ENCODE measurements at regions not wholly inside any gene's neighbourhood (a gene's known extent, or its start where the extent isn't known, plus 50 kb on each side); places are given as distances from the start of the nearest gene placed in this dataset.

DNA sequence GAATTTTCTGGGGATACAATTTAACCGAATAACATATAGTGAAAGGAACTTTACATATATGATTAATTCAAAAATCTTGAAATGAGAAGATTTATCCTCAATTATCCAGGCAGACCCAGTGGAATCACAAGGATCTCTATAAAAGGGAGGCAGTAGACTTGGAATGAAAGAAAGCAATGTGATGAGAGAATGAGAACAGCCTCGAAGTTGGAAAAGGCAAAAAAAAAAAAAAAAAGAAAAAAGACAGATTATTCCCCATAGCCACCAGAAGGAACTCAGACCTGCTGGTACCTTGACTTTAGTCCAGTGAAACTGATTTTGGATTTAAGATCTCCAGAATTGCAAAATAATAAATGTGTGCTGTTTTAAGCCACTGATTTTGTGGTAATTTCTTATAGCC lies 416.3 kb upstream of the OR4E1 start:
- TF ChIP-seq, protein P1, sequence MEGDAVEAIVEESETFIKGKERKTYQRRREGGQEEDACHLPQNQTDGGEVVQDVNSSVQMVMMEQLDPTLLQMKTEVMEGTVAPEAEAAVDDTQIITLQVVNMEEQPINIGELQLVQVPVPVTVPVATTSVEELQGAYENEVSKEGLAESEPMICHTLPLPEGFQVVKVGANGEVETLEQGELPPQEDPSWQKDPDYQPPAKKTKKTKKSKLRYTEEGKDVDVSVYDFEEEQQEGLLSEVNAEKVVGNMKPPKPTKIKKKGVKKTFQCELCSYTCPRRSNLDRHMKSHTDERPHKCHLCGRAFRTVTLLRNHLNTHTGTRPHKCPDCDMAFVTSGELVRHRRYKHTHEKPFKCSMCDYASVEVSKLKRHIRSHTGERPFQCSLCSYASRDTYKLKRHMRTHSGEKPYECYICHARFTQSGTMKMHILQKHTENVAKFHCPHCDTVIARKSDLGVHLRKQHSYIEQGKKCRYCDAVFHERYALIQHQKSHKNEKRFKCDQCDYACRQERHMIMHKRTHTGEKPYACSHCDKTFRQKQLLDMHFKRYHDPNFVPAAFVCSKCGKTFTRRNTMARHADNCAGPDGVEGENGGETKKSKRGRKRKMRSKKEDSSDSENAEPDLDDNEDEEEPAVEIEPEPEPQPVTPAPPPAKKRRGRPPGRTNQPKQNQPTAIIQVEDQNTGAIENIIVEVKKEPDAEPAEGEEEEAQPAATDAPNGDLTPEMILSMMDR (IDR thresholded peaks at IDR 0.05; ENCODE audit: insufficient read depth, low read length, severe bottlenecking), result no peak
- no peak for FAIRE-seq
- H3K4me3 ChIP-seq (ENCODE audit: low read depth, low read length), result no peak overlapping the region
- no peak for DNase-seq (ENCODE audit: low read depth)
- H3K36me3 ChIP-seq (ENCODE audit: control insufficient read depth, insufficient read depth, low read length), result no peaks in the 10 kb centered on the region
- no peaks in the 10 kb centered on the region for H3K27me3 ChIP-seq (ENCODE audit: control insufficient read depth, insufficient read depth, low read length)

- no peak for FAIRE-seq
Observed at GRCh38 chr14:22088614-22089342, 415.2 kb upstream of the OR4E1 start.

DNA sequence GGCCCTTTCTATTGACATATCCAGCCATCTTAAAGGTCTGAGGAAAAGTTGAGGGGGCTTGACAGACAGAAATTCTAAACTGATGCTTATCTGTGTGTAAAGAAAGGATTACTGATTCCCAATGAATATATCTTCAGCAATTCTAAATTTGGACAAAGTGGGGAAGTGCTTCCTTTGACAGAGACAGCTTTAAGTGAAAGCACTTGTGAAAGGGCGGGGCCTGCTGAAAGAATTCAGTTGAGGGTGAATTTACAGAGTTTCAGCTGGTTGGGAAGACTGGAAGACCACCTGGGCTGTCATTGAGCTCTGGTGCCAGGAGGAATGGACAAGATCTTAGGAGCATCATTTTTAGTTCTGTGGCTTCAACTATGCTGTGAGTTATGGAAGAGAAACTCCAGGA lies 412.5 kb upstream of the OR4E1 start:
- Histone ChIP-seq H3K36me3 (ENCODE audit: control insufficient read depth, insufficient read depth, low read length) (no peaks in the 10 kb centered on the region), H3K27me3 (ENCODE audit: control insufficient read depth, insufficient read depth, low read length) (no peaks in the 10 kb centered on the region), H3K4me3 (ENCODE audit: low read depth, low read length) (no peak overlapping the region)
- TF ChIP-seq, protein P1 (IDR thresholded peaks at IDR 0.05; ENCODE audit: insufficient read depth, low read length, severe bottlenecking), result no peak
- no peak for DNase-seq (ENCODE audit: low read depth)
- no peak for FAIRE-seq

More at GRCh38 chr14:22088614-22089342, 415.2 kb upstream of the OR4E1 start:
- TF ChIP-seq, protein P1 (IDR thresholded peaks at IDR 0.05; ENCODE audit: insufficient read depth, low read length, severe bottlenecking), result no peak
- H3K4me3 ChIP-seq (ENCODE audit: low read depth, low read length), result no peak overlapping the region
- no peaks in the 10 kb centered on the region for H3K27me3 ChIP-seq (ENCODE audit: control insufficient read depth, insufficient read depth, low read length)
- H3K36me3 ChIP-seq (ENCODE audit: control insufficient read depth, insufficient read depth, low read length), result no peaks in the 10 kb centered on the region
- peak; percentile 69 for DNase-seq (ENCODE audit: low read depth)

DNA sequence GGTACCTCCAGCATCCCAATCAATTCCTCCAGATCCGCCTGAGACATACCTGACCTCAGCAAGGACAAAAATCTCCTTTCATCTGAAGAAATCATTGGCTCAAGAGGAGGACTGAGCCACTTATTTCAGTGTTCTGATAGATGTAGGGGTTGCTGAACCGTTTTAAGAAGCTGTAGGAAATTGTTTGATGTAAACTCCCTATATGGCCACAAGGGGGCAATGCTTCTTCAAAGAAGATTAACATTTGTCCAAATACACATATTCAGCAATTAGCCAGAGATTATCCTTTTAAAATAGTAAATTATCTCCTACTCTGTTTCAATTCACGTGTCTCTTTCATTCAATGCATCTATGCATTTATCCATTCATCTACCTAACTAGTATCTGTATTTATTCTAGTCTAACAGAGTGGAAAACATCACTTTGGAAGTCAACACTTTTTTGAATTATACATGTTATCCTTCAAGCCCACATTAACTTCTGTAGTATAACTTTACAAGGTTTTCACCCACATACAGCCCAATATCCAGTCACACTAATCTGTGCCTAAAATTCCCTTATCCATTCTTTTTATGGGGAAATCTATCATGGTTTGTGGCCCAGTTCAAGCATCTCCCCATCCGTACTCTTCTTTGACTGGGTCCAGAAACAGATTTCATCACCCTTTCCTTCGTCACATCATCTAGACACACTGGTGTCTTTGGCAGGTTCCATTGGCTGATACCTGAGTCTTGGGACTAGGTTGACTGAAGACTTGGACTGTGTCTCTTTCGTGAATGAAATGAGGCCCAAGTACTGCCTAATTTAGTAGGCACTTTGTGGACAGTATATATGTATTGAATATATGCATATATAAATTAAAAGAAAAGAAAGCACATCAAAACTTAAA lies 411.0 kb upstream of the OR4E1 start:
- FAIRE-seq (no peak), DNase-seq (ENCODE audit: low read depth) (peak; percentile 64)
- H3K4me3 ChIP-seq (ENCODE audit: low read depth, low read length), result no peak overlapping the region
- no peaks in the 10 kb centered on the region for H3K36me3 ChIP-seq (ENCODE audit: control insufficient read depth, insufficient read depth, low read length)
- TF ChIP-seq, protein P1 (IDR thresholded peaks at IDR 0.05; ENCODE audit: insufficient read depth, low read length, severe bottlenecking), result peak; percentile 60
- no peaks in the 10 kb centered on the region for H3K27me3 ChIP-seq (ENCODE audit: control insufficient read depth, insufficient read depth, low read length)

GRCh38 chr14:22081337-22081736 lies 407.7 kb upstream of the OR4E1 start:
- TF ChIP-seq, protein P1 (IDR thresholded peaks at IDR 0.05; ENCODE audit: insufficient read depth, low read length, severe bottlenecking), result no peak

More at GRCh38 chr14:22081337-22081736, 407.7 kb upstream of the OR4E1 start:
- Histone ChIP-seq H3K27me3 (ENCODE audit: control insufficient read depth, insufficient read depth, low read length) (no peaks in the 10 kb centered on the region), H3K36me3 (ENCODE audit: control insufficient read depth, insufficient read depth, low read length) (no peaks in the 10 kb centered on the region), H3K4me3 (ENCODE audit: low read depth, low read length) (no peak overlapping the region)
- FAIRE-seq (no peak), DNase-seq (ENCODE audit: low read depth) (no peak)
